ENCODE measurements at regions not wholly inside any gene's neighbourhood (a gene's known extent, or its start where the extent isn't known, plus 50 kb on each side); places are given as distances from the start of the nearest gene placed in this dataset.

DNA sequence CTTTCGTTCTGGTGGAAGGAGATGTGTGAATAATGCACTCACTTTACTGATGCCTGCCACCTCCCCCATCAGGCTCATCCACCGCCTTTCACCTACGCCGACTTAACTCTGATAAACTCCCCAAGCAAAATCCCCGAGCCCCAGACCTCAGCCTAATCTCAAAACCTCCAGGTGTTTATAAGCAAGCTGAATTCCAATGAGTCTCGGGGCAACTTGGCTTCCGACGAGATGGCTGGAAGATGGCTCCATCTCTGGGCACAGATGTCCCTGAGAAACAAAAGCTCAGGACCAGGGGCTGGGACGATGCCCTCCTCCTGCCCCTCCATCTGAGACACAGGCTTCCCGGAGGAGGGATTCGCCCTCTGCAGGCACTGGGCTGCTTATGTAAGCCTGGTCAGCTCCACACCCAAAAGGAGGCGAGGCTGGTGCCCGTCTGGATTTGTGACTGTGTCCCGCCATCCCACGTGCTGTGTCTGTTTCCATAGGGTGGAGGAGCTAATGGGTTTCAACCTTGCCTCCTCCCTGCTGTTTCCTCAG, 386.4 kb upstream of the TNRC6C start:
- DNase-seq (peak in 1 of 35 experiments; percentile 11), ATAC-seq (replicated peaks in 1 of 4) (peak in 1 of 4 experiments; percentile 40)
- H3K36me3 ChIP-seq (ENCODE audit: control insufficient read depth in 2 of 2, extremely low read depth in 1 of 2, insufficient read depth in 1 of 2, low read length in 1 of 2) = no peaks in the 10 kb centered on the region
- WGBS (ENCODE audit: insufficient coverage) = 59% methylated on average over 7 of the region's 15 CpGs
- Mint-ChIP-seq H3K36me3 (no peaks in the 10 kb centered on the region), H3K4me3 (peak overlapping the region; percentile 53 to 72 (median 54)), H3K27me3 (peaks cover 13 to 19% of the 10 kb centered on the region in 2 donors), H3K4me1 (peaks cover 8 to 13% (median 11%) of the 10 kb centered on the region in 3 donors), H3K9me3 (no peaks in the 10 kb centered on the region), H3K27ac (no peak overlapping the region)
- no peaks in the 10 kb centered on the region for H3K9me3 ChIP-seq
- peaks cover 0 to 39% of the 10 kb centered on the region in 2 experiments for H3K27me3 ChIP-seq (replicated peaks in 1 of 2; ENCODE audit: control insufficient read depth in 2 of 2, extremely low read depth in 1 of 2, insufficient read depth in 2 of 2, low read length in 1 of 2)
- POLR2A ChIA-PET = no interaction called here
- peaks cover 0 to 20% of the 10 kb centered on the region in 2 experiments for H3K4me1 ChIP-seq (ENCODE audit: control insufficient read depth in 1 of 2, extremely low read depth in 1 of 2, insufficient read depth in 2 of 2, low read length in 2 of 2)
- CTCF ChIA-PET = no interaction called here
- H3K4me3 ChIP-seq (ENCODE audit: control insufficient read depth in 1 of 2, extremely low read depth in 1 of 2, low read length in 1 of 2) = peak overlapping the region in 1 of 2 donors; percentile 60
- H3K27ac ChIP-seq (ENCODE audit: low read length) = no peak overlapping the region

DNA sequence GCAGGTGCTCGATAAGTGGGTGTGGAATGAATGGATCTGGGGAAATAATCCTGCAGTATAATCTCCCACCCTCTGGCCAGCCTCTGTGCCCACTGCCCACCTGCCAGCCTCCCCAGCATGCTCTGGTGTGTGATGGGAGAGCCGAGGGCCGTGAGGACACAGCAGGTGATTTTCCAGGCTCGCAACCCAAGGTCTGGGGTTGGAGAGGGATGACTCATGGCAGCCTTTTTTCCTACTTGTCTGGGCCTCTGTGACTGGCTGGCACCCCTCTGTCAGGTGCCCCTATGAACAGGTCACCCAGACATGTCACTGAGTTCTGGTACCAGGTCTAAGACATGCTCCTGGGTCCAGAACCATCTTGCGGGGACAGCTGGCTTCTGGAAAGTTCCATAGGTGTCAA, 385.7 kb upstream of the TNRC6C start:
- DNase-seq (no peak), ATAC-seq (replicated peaks in 1 of 4) (no peak)
- Mint-ChIP-seq H3K4me3 (peak overlapping the region in 1 of 3 donors; percentile 72), H3K9me3 (no peaks in the 10 kb centered on the region), H3K27me3 (peaks cover 13 to 19% of the 10 kb centered on the region in 2 donors), H3K27ac (no peak overlapping the region), H3K36me3 (no peaks in the 10 kb centered on the region), H3K4me1 (peaks cover 8 to 13% (median 11%) of the 10 kb centered on the region in 3 donors)
- POLR2A ChIA-PET = no interaction called here
- H3K4me1 ChIP-seq (ENCODE audit: control insufficient read depth in 1 of 2, extremely low read depth in 1 of 2, insufficient read depth in 2 of 2, low read length in 2 of 2) = peaks cover 0 to 20% of the 10 kb centered on the region in 2 experiments
- H3K4me3 ChIP-seq (ENCODE audit: control insufficient read depth in 1 of 2, extremely low read depth in 1 of 2, low read length in 1 of 2) = no peak overlapping the region
- CTCF ChIA-PET = no interaction called here
- 94% methylated on average over 3 of the region's 5 CpGs for WGBS (ENCODE audit: insufficient coverage)
- H3K27ac ChIP-seq (ENCODE audit: low read length) = no peak overlapping the region
- H3K36me3 ChIP-seq (ENCODE audit: control insufficient read depth in 2 of 2, extremely low read depth in 1 of 2, insufficient read depth in 1 of 2, low read length in 1 of 2) = no peaks in the 10 kb centered on the region
- H3K9me3 ChIP-seq = no peaks in the 10 kb centered on the region
- H3K27me3 ChIP-seq (replicated peaks in 1 of 2; ENCODE audit: control insufficient read depth in 2 of 2, extremely low read depth in 1 of 2, insufficient read depth in 2 of 2, low read length in 1 of 2) = peaks cover 0 to 32% of the 10 kb centered on the region in 2 experiments

DNA sequence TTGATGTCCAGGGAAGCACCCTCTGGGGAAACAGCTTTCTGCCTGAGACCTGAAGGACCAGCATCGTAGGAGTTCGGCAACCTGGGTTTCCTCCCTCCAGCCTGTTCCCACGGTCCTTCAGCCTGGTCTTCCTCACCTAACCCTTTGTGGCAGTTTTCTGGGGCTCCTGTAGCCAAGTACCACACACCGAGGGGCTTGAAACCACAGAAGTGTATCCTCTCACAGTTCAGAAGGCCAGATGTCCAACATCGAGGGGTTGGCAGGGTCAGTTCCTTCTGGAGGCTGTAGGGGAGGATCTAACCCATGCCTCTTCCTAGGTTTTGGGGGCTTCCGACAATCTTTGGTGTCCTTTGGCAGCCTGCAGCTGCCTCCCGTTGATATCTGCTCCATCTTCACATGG, 381.0 kb upstream of the TNRC6C start:
- peaks cover 0 to 9% of the 10 kb centered on the region in 2 experiments for H3K27me3 ChIP-seq (replicated peaks in 1 of 2; ENCODE audit: control insufficient read depth in 2 of 2, extremely low read depth in 1 of 2, insufficient read depth in 2 of 2, low read length in 1 of 2)
- no peak overlapping the region for H3K27ac ChIP-seq (ENCODE audit: low read length)
- H3K9me3 ChIP-seq = no peaks in the 10 kb centered on the region
- no peak overlapping the region for H3K4me3 ChIP-seq (ENCODE audit: control insufficient read depth in 1 of 2, extremely low read depth in 1 of 2, low read length in 1 of 2)
- Mint-ChIP-seq H3K27me3 (peaks cover 0 to 14% of the 10 kb centered on the region in 2 donors), H3K4me3 (no peak overlapping the region), H3K27ac (no peak overlapping the region), H3K36me3 (no peaks in the 10 kb centered on the region), H3K9me3 (peaks cover 0 to 3% (median 0%) of the 10 kb centered on the region in 3 donors), H3K4me1 (peaks cover 0 to 6% (median 0%) of the 10 kb centered on the region in 3 donors)
- H3K4me1 ChIP-seq (ENCODE audit: control insufficient read depth in 1 of 2, extremely low read depth in 1 of 2, insufficient read depth in 2 of 2, low read length in 2 of 2) = peaks cover 0 to 2% of the 10 kb centered on the region in 2 experiments
- WGBS (ENCODE audit: insufficient coverage) = 87% methylated on average over 2 of the region's 7 CpGs
- ChIA-PET POLR2A (interaction anchor here in 1 of 2 donors (0.7 kb wide), 1 partner anchor 485 kb away, joined by 5 read pairs; no protein-coding TSS in a partner anchor), CTCF (no interaction called here)
- DNase-seq = no peak
- ATAC-seq (replicated peaks in 1 of 4) = no peak
- H3K36me3 ChIP-seq (ENCODE audit: control insufficient read depth in 2 of 2, extremely low read depth in 1 of 2, insufficient read depth in 1 of 2, low read length in 1 of 2) = no peaks in the 10 kb centered on the region

DNA sequence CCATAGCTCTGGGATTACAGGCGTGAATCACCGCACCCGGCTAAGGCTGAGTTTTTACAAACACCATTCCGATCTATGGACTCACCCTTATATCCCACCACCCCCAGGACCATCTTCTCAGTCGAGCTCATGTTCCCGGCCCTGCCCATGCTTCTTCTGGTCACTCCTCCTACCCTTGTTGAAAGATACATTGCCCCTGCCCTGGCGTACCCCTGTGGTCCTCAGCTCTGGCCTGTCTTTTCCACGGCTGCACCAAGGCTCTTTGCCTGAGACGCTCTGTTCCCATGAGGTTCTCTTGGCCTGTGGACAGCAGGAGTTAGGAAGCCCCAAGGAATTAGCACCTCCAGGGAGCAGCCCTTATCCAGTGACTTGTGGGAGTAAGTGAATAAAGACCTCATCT, 379.4 kb upstream of the TNRC6C start:
- H3K36me3 ChIP-seq (ENCODE audit: control insufficient read depth in 2 of 2, extremely low read depth in 1 of 2, insufficient read depth in 1 of 2, low read length in 1 of 2) = no peaks in the 10 kb centered on the region
- peaks cover 0 to 3% (median 0%) of the 10 kb centered on the region in 3 donors for H3K9me3 Mint-ChIP-seq
- ChIA-PET CTCF (no interaction called here), POLR2A (no interaction called here)
- H3K36me3 Mint-ChIP-seq = no peaks in the 10 kb centered on the region
- peaks cover 0 to 2% of the 10 kb centered on the region in 2 experiments for H3K4me1 ChIP-seq (ENCODE audit: control insufficient read depth in 1 of 2, extremely low read depth in 1 of 2, insufficient read depth in 2 of 2, low read length in 2 of 2)
- WGBS (ENCODE audit: insufficient coverage) = 97% methylated on average over 9 of the region's 9 CpGs
- H3K27me3 ChIP-seq (replicated peaks in 1 of 2; ENCODE audit: control insufficient read depth in 2 of 2, extremely low read depth in 1 of 2, insufficient read depth in 2 of 2, low read length in 1 of 2) = peaks cover 0 to 7% of the 10 kb centered on the region in 2 experiments
- peaks cover 0 to 11% of the 10 kb centered on the region in 2 donors for H3K27me3 Mint-ChIP-seq
- no peak overlapping the region for H3K4me3 Mint-ChIP-seq
- no peaks in the 10 kb centered on the region for H3K9me3 ChIP-seq
- no peak overlapping the region for H3K4me3 ChIP-seq (ENCODE audit: control insufficient read depth in 1 of 2, extremely low read depth in 1 of 2, low read length in 1 of 2)
- peaks cover 0 to 5% (median 0%) of the 10 kb centered on the region in 3 donors for H3K4me1 Mint-ChIP-seq
- ATAC-seq (replicated peaks in 1 of 4) (no peak), DNase-seq (no peak)
- no peak overlapping the region for H3K27ac Mint-ChIP-seq
- no peak overlapping the region for H3K27ac ChIP-seq (ENCODE audit: low read length)

DNA sequence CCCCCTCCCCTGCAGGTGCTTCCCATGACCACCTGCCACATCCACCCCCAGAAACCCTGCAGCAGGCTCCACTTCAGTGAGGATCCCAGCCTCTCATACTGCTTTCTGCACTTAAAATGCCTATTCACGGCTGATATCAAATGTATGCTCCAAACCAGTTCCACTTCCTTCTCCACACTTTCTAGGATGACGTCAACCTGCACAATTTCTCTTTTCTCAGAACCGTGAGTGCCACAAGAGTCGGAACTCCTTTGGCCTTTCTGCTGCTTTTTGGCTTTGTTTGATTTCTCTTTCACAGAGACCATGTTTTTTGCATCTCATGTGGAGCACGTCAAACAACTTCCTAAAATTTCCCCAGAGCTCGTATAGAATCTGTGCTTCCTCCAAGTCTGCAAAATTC, 378.8 kb upstream of the TNRC6C start:
- Mint-ChIP-seq H3K27me3 (peaks cover 0 to 11% of the 10 kb centered on the region in 2 donors), H3K4me1 (peaks cover 0 to 5% (median 0%) of the 10 kb centered on the region in 3 donors), H3K36me3 (no peaks in the 10 kb centered on the region), H3K9me3 (peaks cover 0 to 3% (median 0%) of the 10 kb centered on the region in 3 donors), H3K4me3 (peak overlapping the region in 1 of 3 donors; percentile 8), H3K27ac (no peak overlapping the region)
- Histone ChIP-seq H3K4me3 (ENCODE audit: control insufficient read depth in 1 of 2, extremely low read depth in 1 of 2, low read length in 1 of 2) (no peak overlapping the region), H3K9me3 (no peaks in the 10 kb centered on the region), H3K4me1 (ENCODE audit: control insufficient read depth in 1 of 2, extremely low read depth in 1 of 2, insufficient read depth in 2 of 2, low read length in 2 of 2) (peaks cover 0 to 2% of the 10 kb centered on the region in 2 experiments), H3K27me3 (replicated peaks in 1 of 2; ENCODE audit: control insufficient read depth in 2 of 2, extremely low read depth in 1 of 2, insufficient read depth in 2 of 2, low read length in 1 of 2) (peaks cover 0 to 7% of the 10 kb centered on the region in 2 experiments), H3K36me3 (ENCODE audit: control insufficient read depth in 2 of 2, extremely low read depth in 1 of 2, insufficient read depth in 1 of 2, low read length in 1 of 2) (no peaks in the 10 kb centered on the region), H3K27ac (ENCODE audit: low read length) (no peak overlapping the region)
- POLR2A ChIA-PET = interaction anchor here in 1 of 2 donors (0.8 kb wide), 1 partner anchor 1160 kb away, joined by 3 read pairs; no protein-coding TSS in a partner anchor
- ATAC-seq (replicated peaks in 1 of 4) (peak in 1 of 4 experiments; percentile 67), DNase-seq (peak in 2 of 35 experiments; percentile 15 to 16)
- WGBS (ENCODE audit: insufficient coverage) = 27% methylated on average over 4 of the region's 6 CpGs
- CTCF ChIA-PET = interaction anchor here in 1 of 2 donors (0.7 kb wide), 1 partner anchor 25 kb away, joined by 3 read pairs; no protein-coding TSS in a partner anchor

DNA sequence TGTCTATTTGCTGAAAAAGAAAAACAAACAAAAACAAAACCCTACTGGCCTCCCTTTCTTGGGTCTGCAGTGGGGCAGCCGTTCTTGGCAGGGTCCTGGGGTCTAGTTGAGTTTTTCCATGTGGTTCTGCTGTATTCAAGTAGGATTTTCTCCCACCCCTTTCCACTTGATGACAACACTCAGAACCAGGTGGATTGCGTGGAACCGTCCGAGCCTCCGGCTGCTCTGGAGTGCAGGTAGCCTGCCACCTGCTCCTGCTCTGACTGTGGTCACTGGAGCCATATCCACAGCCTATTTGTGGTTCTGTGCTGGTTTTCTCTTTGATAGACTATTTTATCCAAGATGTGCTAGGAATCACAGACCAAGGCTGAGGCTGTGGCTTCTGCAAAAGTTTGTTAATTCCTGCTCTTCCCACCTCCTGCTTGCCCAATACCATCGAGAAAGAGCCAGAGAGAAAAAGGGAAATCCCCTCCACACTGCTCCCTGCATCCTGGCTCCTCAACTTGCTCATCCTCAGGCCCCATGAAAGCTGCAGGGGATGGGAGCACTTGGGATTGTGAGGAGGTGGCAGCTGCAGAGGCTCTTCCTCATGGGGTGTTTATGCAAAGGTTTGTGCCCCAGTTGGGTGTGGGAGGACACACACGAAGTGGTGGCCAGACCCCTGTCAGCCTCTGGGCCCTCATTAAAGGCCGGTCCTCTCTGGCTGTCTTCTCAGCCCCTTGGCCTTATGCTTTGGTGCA, 377.8 kb upstream of the TNRC6C start:
- ChIA-PET CTCF (interaction anchor here in 1 of 2 donors (0.7 kb wide), 1 partner anchor 472 kb away, joined by 7 read pairs; no protein-coding TSS in a partner anchor), POLR2A (no interaction called here)
- H3K4me3 ChIP-seq (ENCODE audit: control insufficient read depth in 1 of 2, extremely low read depth in 1 of 2, low read length in 1 of 2) = no peak overlapping the region
- Mint-ChIP-seq H3K36me3 (no peaks in the 10 kb centered on the region), H3K27me3 (peaks cover 0 to 9% of the 10 kb centered on the region in 2 donors), H3K4me1 (peaks cover 0 to 5% (median 0%) of the 10 kb centered on the region in 3 donors), H3K27ac (no peak overlapping the region), H3K4me3 (no peak overlapping the region), H3K9me3 (peaks cover 0 to 3% (median 0%) of the 10 kb centered on the region in 3 donors)
- no peak overlapping the region for H3K27ac ChIP-seq (ENCODE audit: low read length)
- peaks cover 0 to 7% of the 10 kb centered on the region in 2 experiments for H3K27me3 ChIP-seq (replicated peaks in 1 of 2; ENCODE audit: control insufficient read depth in 2 of 2, extremely low read depth in 1 of 2, insufficient read depth in 2 of 2, low read length in 1 of 2)
- H3K4me1 ChIP-seq (ENCODE audit: control insufficient read depth in 1 of 2, extremely low read depth in 1 of 2, insufficient read depth in 2 of 2, low read length in 2 of 2) = peaks cover 0 to 2% of the 10 kb centered on the region in 2 experiments
- DNase-seq = no peak
- no peaks in the 10 kb centered on the region for H3K36me3 ChIP-seq (ENCODE audit: control insufficient read depth in 2 of 2, extremely low read depth in 1 of 2, insufficient read depth in 1 of 2, low read length in 1 of 2)
- WGBS (ENCODE audit: insufficient coverage) = 42% methylated on average over 2 of the region's 8 CpGs
- ATAC-seq (replicated peaks in 1 of 4) = no peak
- no peaks in the 10 kb centered on the region for H3K9me3 ChIP-seq
